Muscle layer of colon (tissue), 2 donors: ENCODE measurements at regions not wholly inside any gene's neighbourhood (a gene's known extent, or its start where the extent isn't known, plus 50 kb on each side); places are given as distances from the start of the nearest gene placed in this dataset.

Source experiments
- H3K27ac ChIP-seq: one replicate; pipeline ENCODE4 v1.7.0; 2013; ENCODE audit warnings: low read depth, mild to moderate bottlenecking, low read length, moderate library complexity
- H3K27me3 ChIP-seq, 2 donors: one replicate each; pipeline ENCODE4 v1.7.0; 2013; ENCODE audit warnings: low read length in 2 of 2, mild to moderate bottlenecking in 2 of 2; ENCODE audit not compliant: insufficient read depth in 2 of 2, control insufficient read depth in 1 of 2
- H3K36me3 ChIP-seq: one replicate; pipeline ENCODE4 v1.7.0; 2013; ENCODE audit warnings: mild to moderate bottlenecking, low read length; ENCODE audit not compliant: insufficient read depth
- H3K4me1 ChIP-seq: one replicate; pipeline ENCODE4 v1.7.0; 2013; ENCODE audit warnings: mild to moderate bottlenecking, low read length; ENCODE audit not compliant: insufficient read depth
- H3K4me3 ChIP-seq, 2 donors: one replicate each; pipeline ENCODE4 v1.7.0; 2013; ENCODE audit warnings: low read length in 2 of 2, low read depth in 1 of 2, mild to moderate bottlenecking in 1 of 2, moderate library complexity in 1 of 2
- H3K9ac ChIP-seq: one replicate; pipeline ENCODE4 v1.7.0; 2013; ENCODE audit warnings: low read length
- H3K9me3 ChIP-seq: one replicate; pipeline ENCODE4 v1.7.0; 2013; ENCODE audit warnings: mild to moderate bottlenecking, low read length
- donor health status: abdominal sarcoma.
- donor health status: Adenocarcinoma of cecum.

GRCh38 chr11:42012271-42012670, 552.8 kb upstream of the LRRC4C start:
- H3K27ac ChIP-seq: no peak overlapping the region
- H3K4me1 ChIP-seq: no peaks in the 10 kb centered on the region
- no peak overlapping the region for H3K4me3 ChIP-seq
- no peaks in the 10 kb centered on the region for H3K36me3 ChIP-seq
- H3K27me3 ChIP-seq: no peaks in the 10 kb centered on the region
- no peak overlapping the region for H3K9ac ChIP-seq
- no peaks in the 10 kb centered on the region for H3K9me3 ChIP-seq

GRCh38 chr11:42013656-42014201, 554.3 kb upstream of the LRRC4C start:
- no peak overlapping the region for H3K4me3 ChIP-seq
- no peaks in the 10 kb centered on the region for H3K4me1 ChIP-seq
- no peaks in the 10 kb centered on the region for H3K36me3 ChIP-seq
- H3K9me3 ChIP-seq: no peaks in the 10 kb centered on the region
- H3K9ac ChIP-seq: no peak overlapping the region
- H3K27ac ChIP-seq: no peak overlapping the region
- H3K27me3 ChIP-seq: no peaks in the 10 kb centered on the region

GRCh38 chr11:42021911-42022310, 562.5 kb upstream of the LRRC4C start:
- Histone ChIP-seq H3K9me3 (no peaks in the 10 kb centered on the region), H3K36me3 (no peaks in the 10 kb centered on the region), H3K27me3 (no peaks in the 10 kb centered on the region), H3K9ac (no peak overlapping the region), H3K4me1 (no peaks in the 10 kb centered on the region), H3K27ac (no peak overlapping the region), H3K4me3 (no peak overlapping the region)

- H3K4me1 ChIP-seq: no peaks in the 10 kb centered on the region
- no peaks in the 10 kb centered on the region for H3K9me3 ChIP-seq
- H3K9ac ChIP-seq: no peak overlapping the region
- H3K27me3 ChIP-seq: no peaks in the 10 kb centered on the region
- H3K27ac ChIP-seq: no peak overlapping the region
- H3K4me3 ChIP-seq: no peak overlapping the region
- H3K36me3 ChIP-seq: no peaks in the 10 kb centered on the region
These were observed 563.8 kb upstream of the LRRC4C start for GRCh38 chr11:42023267-42023666.

- Histone ChIP-seq H3K27me3 (no peaks in the 10 kb centered on the region), H3K9me3 (no peaks in the 10 kb centered on the region), H3K4me1 (no peaks in the 10 kb centered on the region), H3K27ac (no peak overlapping the region), H3K4me3 (no peak overlapping the region), H3K9ac (no peak overlapping the region), H3K36me3 (no peaks in the 10 kb centered on the region)
These were observed 565.8 kb upstream of the LRRC4C start for GRCh38 chr11:42025121-42025803.

GRCh38 chr11:42034826-42035225, 575.4 kb upstream of the LRRC4C start:
- no peaks in the 10 kb centered on the region for H3K36me3 ChIP-seq
- no peaks in the 10 kb centered on the region for H3K9me3 ChIP-seq
- H3K27ac ChIP-seq: no peak overlapping the region
- no peaks in the 10 kb centered on the region for H3K4me1 ChIP-seq
- no peak overlapping the region for H3K4me3 ChIP-seq
- H3K9ac ChIP-seq: no peak overlapping the region
- no peaks in the 10 kb centered on the region for H3K27me3 ChIP-seq

- no peaks in the 10 kb centered on the region for H3K9me3 ChIP-seq
- H3K9ac ChIP-seq: no peak overlapping the region
- no peaks in the 10 kb centered on the region for H3K36me3 ChIP-seq
- H3K27ac ChIP-seq: no peak overlapping the region
- no peaks in the 10 kb centered on the region for H3K4me1 ChIP-seq
- H3K27me3 ChIP-seq: no peaks in the 10 kb centered on the region
- no peak overlapping the region for H3K4me3 ChIP-seq
These were observed 576.7 kb upstream of the LRRC4C start for GRCh38 chr11:42036201-42036600.

- Histone ChIP-seq H3K27me3 (no peaks in the 10 kb centered on the region), H3K9ac (no peak overlapping the region), H3K4me3 (no peak overlapping the region), H3K36me3 (no peaks in the 10 kb centered on the region), H3K27ac (no peak overlapping the region), H3K4me1 (no peaks in the 10 kb centered on the region), H3K9me3 (no peaks in the 10 kb centered on the region)
These were observed 583.9 kb upstream of the LRRC4C start for GRCh38 chr11:42043312-42043711.

- no peaks in the 10 kb centered on the region for H3K36me3 ChIP-seq
- no peaks in the 10 kb centered on the region for H3K4me1 ChIP-seq
- H3K27ac ChIP-seq: no peak overlapping the region
- no peak overlapping the region for H3K4me3 ChIP-seq
- no peaks in the 10 kb centered on the region for H3K27me3 ChIP-seq
- no peak overlapping the region for H3K9ac ChIP-seq
- H3K9me3 ChIP-seq: no peaks in the 10 kb centered on the region
These were observed 588.4 kb upstream of the LRRC4C start for GRCh38 chr11:42047637-42048555.

GRCh38 chr11:42049186-42049585, 589.7 kb upstream of the LRRC4C start:
- H3K27me3 ChIP-seq: no peaks in the 10 kb centered on the region
- no peak overlapping the region for H3K4me3 ChIP-seq
- no peaks in the 10 kb centered on the region for H3K9me3 ChIP-seq
- H3K36me3 ChIP-seq: no peaks in the 10 kb centered on the region
- H3K9ac ChIP-seq: no peak overlapping the region
- H3K4me1 ChIP-seq: no peaks in the 10 kb centered on the region
- H3K27ac ChIP-seq: no peak overlapping the region

- Histone ChIP-seq H3K27me3 (no peaks in the 10 kb centered on the region), H3K9ac (no peak overlapping the region), H3K9me3 (no peaks in the 10 kb centered on the region), H3K4me1 (no peaks in the 10 kb centered on the region), H3K4me3 (no peak overlapping the region), H3K36me3 (no peaks in the 10 kb centered on the region), H3K27ac (no peak overlapping the region)
These were observed 590.2 kb upstream of the LRRC4C start for GRCh38 chr11:42049650-42050049.
